ENCODE measurements at regions not wholly inside any gene's neighbourhood (a gene's known extent, or its start where the extent isn't known, plus 50 kb on each side); places are given as distances from the start of the nearest gene placed in this dataset.

DNA sequence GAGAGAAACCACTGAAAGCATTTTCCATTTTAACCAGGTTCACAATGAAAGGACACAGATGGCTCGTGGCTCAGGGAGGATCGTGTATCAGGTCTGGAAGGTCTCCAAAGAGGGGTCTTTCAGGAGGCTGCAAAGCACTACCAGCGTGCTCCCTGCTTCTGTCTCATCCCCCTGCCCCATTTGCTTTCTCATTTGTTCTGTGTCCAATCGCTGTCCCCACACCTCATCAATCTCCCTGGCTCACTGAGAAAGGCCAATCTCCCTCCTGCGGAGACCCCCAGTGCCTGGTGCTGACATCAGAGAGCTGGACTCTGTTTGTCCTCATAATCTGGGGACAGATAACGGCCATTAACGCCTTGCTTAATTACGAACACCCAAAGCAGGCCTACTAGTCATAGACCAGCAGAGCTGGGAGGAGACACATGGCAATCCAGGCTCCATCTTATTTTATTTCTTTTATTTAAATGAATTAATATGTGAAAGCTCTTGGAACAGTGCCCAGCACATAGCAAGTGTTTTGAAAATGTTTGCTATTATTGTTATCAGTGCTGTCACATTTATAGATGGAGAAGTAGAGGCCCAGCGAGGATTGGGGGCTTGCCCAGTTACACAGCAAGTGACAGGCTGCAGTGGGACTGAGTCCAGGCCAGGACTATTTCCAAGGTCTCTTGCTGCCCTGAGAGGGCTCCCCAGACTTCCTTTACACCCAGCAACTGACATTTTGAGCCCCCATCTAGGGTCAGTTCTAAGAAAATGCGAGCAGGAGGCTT is 341.0 kb upstream of the USP24 start:
- no peak overlapping the region for H3K4me2 ChIP-seq
- no peaks in the 10 kb centered on the region for H3K27me3 ChIP-seq (ENCODE audit: insufficient read depth, low read depth)
- no TSS peak for BruUV-seq (replicated peaks)
- POLR2A ChIA-PET (ENCODE audit: unreplicated experiment), result interaction anchor here (0.6 kb wide), 1 partner anchor 613 kb away, joined by 7 read pairs; no protein-coding TSS in a partner anchor
- H3K4me1 ChIP-seq (replicated peaks; ENCODE audit: insufficient read depth), result no peaks in the 10 kb centered on the region
- H3K36me3 ChIP-seq (ENCODE audit: low read depth), result no peaks in the 10 kb centered on the region
- no peaks in the 10 kb centered on the region for H3K79me2 ChIP-seq (ENCODE audit: low read depth)
- intact Hi-C loops (cut with micrococcal nuclease; ENCODE audit: unreplicated experiment), result no loop called here
- H3K27ac ChIP-seq, result no peak overlapping the region
- H2AFZ ChIP-seq, result no peak overlapping the region
- TF ChIP-seq, protein P1, sequence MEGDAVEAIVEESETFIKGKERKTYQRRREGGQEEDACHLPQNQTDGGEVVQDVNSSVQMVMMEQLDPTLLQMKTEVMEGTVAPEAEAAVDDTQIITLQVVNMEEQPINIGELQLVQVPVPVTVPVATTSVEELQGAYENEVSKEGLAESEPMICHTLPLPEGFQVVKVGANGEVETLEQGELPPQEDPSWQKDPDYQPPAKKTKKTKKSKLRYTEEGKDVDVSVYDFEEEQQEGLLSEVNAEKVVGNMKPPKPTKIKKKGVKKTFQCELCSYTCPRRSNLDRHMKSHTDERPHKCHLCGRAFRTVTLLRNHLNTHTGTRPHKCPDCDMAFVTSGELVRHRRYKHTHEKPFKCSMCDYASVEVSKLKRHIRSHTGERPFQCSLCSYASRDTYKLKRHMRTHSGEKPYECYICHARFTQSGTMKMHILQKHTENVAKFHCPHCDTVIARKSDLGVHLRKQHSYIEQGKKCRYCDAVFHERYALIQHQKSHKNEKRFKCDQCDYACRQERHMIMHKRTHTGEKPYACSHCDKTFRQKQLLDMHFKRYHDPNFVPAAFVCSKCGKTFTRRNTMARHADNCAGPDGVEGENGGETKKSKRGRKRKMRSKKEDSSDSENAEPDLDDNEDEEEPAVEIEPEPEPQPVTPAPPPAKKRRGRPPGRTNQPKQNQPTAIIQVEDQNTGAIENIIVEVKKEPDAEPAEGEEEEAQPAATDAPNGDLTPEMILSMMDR (conservative IDR thresholded peaks at IDR 0.05), result no peak
- TF ChIP-seq EZH2 (IDR thresholded peaks at IDR 0.05; ENCODE audit: low read depth), result no peak
- peaks cover 6% of the 10 kb centered on the region; the same call in 1 of the 2 replicates for H3K9me3 ChIP-seq (ENCODE audit: insufficient read depth, low read depth)
- CTCF ChIA-PET, result no interaction called here
- no peaks in the 10 kb centered on the region for H3K9me2 ChIP-seq (ENCODE audit: insufficient read depth)
- H4K20me1 ChIP-seq (ENCODE audit: insufficient read depth), result no peaks in the 10 kb centered on the region
- no peak for DNase-seq
- no peak overlapping the region for H3K4me3 ChIP-seq
- H3F3A ChIP-seq (ENCODE audit: insufficient read depth, low read depth), result no peaks in the 10 kb centered on the region

DNA sequence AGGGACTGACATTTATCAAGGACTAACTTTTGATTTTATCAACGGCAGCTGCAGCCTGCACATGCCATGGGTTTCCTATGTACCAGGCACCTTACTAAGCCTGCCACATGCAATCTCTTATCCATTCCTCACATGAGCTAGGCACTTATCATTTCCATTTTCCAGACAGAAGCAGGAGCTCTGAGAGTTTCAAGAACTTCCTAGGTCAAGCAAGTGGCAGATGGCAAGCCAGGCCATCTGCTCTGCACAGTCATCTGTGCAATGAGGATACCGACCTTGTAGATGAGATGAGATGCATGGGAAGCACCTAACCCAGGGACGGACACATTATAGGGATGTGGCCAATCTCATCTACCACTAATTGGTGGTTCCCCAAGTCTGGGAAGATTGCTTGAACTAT is 339.4 kb upstream of the USP24 start:
- no peaks in the 10 kb centered on the region for H3K36me3 ChIP-seq (ENCODE audit: low read depth)
- H3K9me3 ChIP-seq (ENCODE audit: insufficient read depth, low read depth), result peaks cover 6% of the 10 kb centered on the region; the same call in 1 of the 2 replicates
- ChIA-PET CTCF (no interaction called here), POLR2A (ENCODE audit: unreplicated experiment) (no interaction called here)
- H2AFZ ChIP-seq, result no peak overlapping the region
- DNase-seq, result no peak
- H3K27me3 ChIP-seq (ENCODE audit: insufficient read depth, low read depth), result no peaks in the 10 kb centered on the region
- H3K27ac ChIP-seq, result no peak overlapping the region
- H3K79me2 ChIP-seq (ENCODE audit: low read depth), result no peaks in the 10 kb centered on the region
- TF ChIP-seq, protein P1 (conservative IDR thresholded peaks at IDR 0.05), result no peak
- TF ChIP-seq EZH2 (IDR thresholded peaks at IDR 0.05; ENCODE audit: low read depth), result no peak
- intact Hi-C loops (cut with micrococcal nuclease; ENCODE audit: unreplicated experiment), result no loop called here
- no peaks in the 10 kb centered on the region for H3F3A ChIP-seq (ENCODE audit: insufficient read depth, low read depth)
- no peaks in the 10 kb centered on the region for H3K4me1 ChIP-seq (replicated peaks; ENCODE audit: insufficient read depth)
- BruUV-seq (replicated peaks), result no TSS peak
- no peak overlapping the region for H3K4me3 ChIP-seq
- no peaks in the 10 kb centered on the region for H4K20me1 ChIP-seq (ENCODE audit: insufficient read depth)
- H3K4me2 ChIP-seq, result no peak overlapping the region
- no peaks in the 10 kb centered on the region for H3K9me2 ChIP-seq (ENCODE audit: insufficient read depth)

DNA sequence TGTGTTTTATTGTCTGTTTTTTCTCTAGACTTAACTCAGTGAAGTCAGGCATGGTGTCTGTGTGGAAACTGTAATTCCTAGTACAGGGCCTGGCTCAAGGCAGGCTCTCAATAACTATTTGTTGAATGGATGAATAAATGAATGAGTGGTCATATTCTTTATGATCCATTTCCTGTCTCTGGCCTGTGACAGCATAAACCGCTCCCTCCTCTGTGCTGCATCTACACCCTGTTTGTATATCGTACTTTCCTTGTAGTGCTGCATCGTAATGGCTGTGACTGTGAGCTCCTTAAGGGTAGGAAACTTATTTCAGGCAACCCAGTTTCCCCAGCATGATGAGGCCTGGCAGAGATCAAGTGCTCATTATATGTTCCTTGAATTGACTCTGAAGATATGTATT is 337.5 kb upstream of the USP24 start:
- no peaks in the 10 kb centered on the region for H3K4me1 ChIP-seq (replicated peaks; ENCODE audit: insufficient read depth)
- intact Hi-C loops (cut with micrococcal nuclease; ENCODE audit: unreplicated experiment), result no loop called here
- H2AFZ ChIP-seq, result no peak overlapping the region
- no peak overlapping the region for H3K27ac ChIP-seq
- no peaks in the 10 kb centered on the region for H3K36me3 ChIP-seq (ENCODE audit: low read depth)
- H3K4me2 ChIP-seq, result no peak overlapping the region
- H3F3A ChIP-seq (ENCODE audit: insufficient read depth, low read depth), result no peaks in the 10 kb centered on the region
- no peaks in the 10 kb centered on the region for H3K27me3 ChIP-seq (ENCODE audit: insufficient read depth, low read depth)
- DNase-seq, result no peak
- H4K20me1 ChIP-seq (ENCODE audit: insufficient read depth), result no peaks in the 10 kb centered on the region
- no TSS peak for BruUV-seq (replicated peaks)
- POLR2A ChIA-PET (ENCODE audit: unreplicated experiment), result no interaction called here
- no peaks in the 10 kb centered on the region for H3K9me2 ChIP-seq (ENCODE audit: insufficient read depth)
- H3K9me3 ChIP-seq (ENCODE audit: insufficient read depth, low read depth), result peaks cover 6% of the 10 kb centered on the region; the same call in 1 of the 2 replicates
- TF ChIP-seq, protein P1 (conservative IDR thresholded peaks at IDR 0.05), result no peak
- no peak for TF ChIP-seq EZH2 (IDR thresholded peaks at IDR 0.05; ENCODE audit: low read depth)
- CTCF ChIA-PET, result no interaction called here
- no peaks in the 10 kb centered on the region for H3K79me2 ChIP-seq (ENCODE audit: low read depth)
- H3K4me3 ChIP-seq, result no peak overlapping the region
